Naive thymus-derived CD8-positive, alpha-beta T cell (primary cell): ENCODE measurements at regions not wholly inside any gene's neighbourhood (a gene's known extent, or its start where the extent isn't known, plus 50 kb on each side); places are given as distances from the start of the nearest gene placed in this dataset.

Experiments used
- ATAC-seq, 2 donors: fragments of 150-1000 bp; cut with Tn5 transposase in 1 of 2; sonication (Bioruptor Pico), chemical (Tn5 transposase) in 1 of 2; 1 replicate in 1 of 2; 2 replicates in 1 of 2; pipeline ENCODE4 v1.10.0; 2021; ENCODE audit warnings: mild to moderate bottlenecking in 2 of 2, moderate library complexity in 2 of 2
- POLR2A ChIA-PET: fragments of 350-600 bp; sonication (Branson Sonifier 250); formaldehyde crosslinking; loops from one replicate; lab custom pipeline; 2021; ENCODE audit warnings: antibody characterized with exemption; lab: Charles Lee
- DNase-seq, 10 donors: peaks; one replicate each; pipeline versions ENCODE4 v3.0.0 to v3.0.0-alpha.2; 2020 to 2022
- H3K27ac Mint-ChIP-seq, 10 donors: one replicate each; pipeline ENCODE4 v1.8.0; 2020 to 2022; ENCODE audit warnings: mild to moderate bottlenecking in 10 of 10, mixed read lengths in 10 of 10, moderate library complexity in 4 of 10, inconsistent platforms in 1 of 10
- H3K27me3 Mint-ChIP-seq, 5 donors: one replicate each; pipeline ENCODE4 v1.8.0; 2021 to 2022; ENCODE audit warnings: mixed read lengths in 5 of 5
- H3K36me3 Mint-ChIP-seq, 3 donors: one replicate each; pipeline ENCODE4 v1.8.0; 2020 to 2022; ENCODE audit warnings: mixed read lengths in 3 of 3, mild to moderate bottlenecking in 2 of 3, inconsistent platforms in 1 of 3
- H3K4me1 Mint-ChIP-seq, 4 donors: one replicate each; pipeline ENCODE4 v1.8.0; 2021 to 2022; ENCODE audit warnings: mixed read lengths in 4 of 4
- H3K4me3 Mint-ChIP-seq, 10 donors: one replicate each; pipeline ENCODE4 v1.8.0; 2020 to 2022; ENCODE audit warnings: mild to moderate bottlenecking in 10 of 10, mixed read lengths in 10 of 10, moderate library complexity in 6 of 10, inconsistent platforms in 1 of 10
- H3K9me3 Mint-ChIP-seq, 9 donors: one replicate each; pipeline ENCODE4 v1.8.0; 2020 to 2022; ENCODE audit warnings: mixed read lengths in 9 of 9, mild to moderate bottlenecking in 3 of 9, inconsistent platforms in 1 of 9, moderate library complexity in 1 of 9

- peaks cover 0 to 10% (median 0%) of the 10 kb centered on the region in 9 donors for H3K9me3 Mint-ChIP-seq
- no peak for ATAC-seq
- POLR2A ChIA-PET: no interaction called here
Observed at GRCh38 chr16:66007717-66008116, 358.8 kb upstream of the CDH5 start.

GRCh38 chr16:66006485-66006884, 360.0 kb upstream of the CDH5 start:
- POLR2A ChIA-PET: no interaction called here
- Mint-ChIP-seq H3K27me3 (peaks cover 0 to 7% (median under 1%) of the 10 kb centered on the region in 5 donors), H3K9me3 (peaks cover 0 to 10% (median 0%) of the 10 kb centered on the region in 9 donors), H3K27ac (no peak overlapping the region), H3K4me3 (no peak overlapping the region), H3K4me1 (no peaks in the 10 kb centered on the region), H3K36me3 (no peaks in the 10 kb centered on the region)
- DNase-seq (no peak), ATAC-seq (no peak)

More at GRCh38 chr16:66007717-66008116, 358.8 kb upstream of the CDH5 start:
- H3K4me3 Mint-ChIP-seq: no peak overlapping the region
- no peak overlapping the region for H3K27ac Mint-ChIP-seq
- H3K36me3 Mint-ChIP-seq: no peaks in the 10 kb centered on the region
- peaks cover 0 to 10% (median 3%) of the 10 kb centered on the region in 5 donors for H3K27me3 Mint-ChIP-seq
- DNase-seq: no peak
- H3K4me1 Mint-ChIP-seq: no peaks in the 10 kb centered on the region

- H3K9me3 Mint-ChIP-seq: peaks cover 0 to 10% (median 0%) of the 10 kb centered on the region in 9 donors
- DNase-seq (no peak), ATAC-seq (no peak)
- no peaks in the 10 kb centered on the region for H3K4me1 Mint-ChIP-seq
- no peak overlapping the region for H3K4me3 Mint-ChIP-seq
- POLR2A ChIA-PET: no interaction called here
- no peak overlapping the region for H3K27ac Mint-ChIP-seq
- H3K36me3 Mint-ChIP-seq: no peaks in the 10 kb centered on the region
- H3K27me3 Mint-ChIP-seq: peaks cover 4 to 12% (median 8%) of the 10 kb centered on the region in 5 donors
Observed at GRCh38 chr16:66004699-66005098, 361.8 kb upstream of the CDH5 start.

- DNase-seq (no peak), ATAC-seq (no peak)
- H3K4me3 Mint-ChIP-seq: no peak overlapping the region
- H3K36me3 Mint-ChIP-seq: peaks cover 0 to 4% (median 0%) of the 10 kb centered on the region in 3 donors
- H3K27me3 Mint-ChIP-seq: peaks cover 4 to 22% (median 14%) of the 10 kb centered on the region in 5 donors
- POLR2A ChIA-PET: no interaction called here
- H3K27ac Mint-ChIP-seq: no peak overlapping the region
- no peaks in the 10 kb centered on the region for H3K4me1 Mint-ChIP-seq
- H3K9me3 Mint-ChIP-seq: peaks cover 0 to 10% (median 0%) of the 10 kb centered on the region in 9 donors
Observed at GRCh38 chr16:66003201-66003600, 363.3 kb upstream of the CDH5 start.

- POLR2A ChIA-PET: no interaction called here
Observed at GRCh38 chr16:66002601-66003000, 363.9 kb upstream of the CDH5 start.

GRCh38 chr16:66001432-66001831, 365.1 kb upstream of the CDH5 start:
- Mint-ChIP-seq H3K27me3 (peaks cover 4 to 27% (median 14%) of the 10 kb centered on the region in 5 donors), H3K36me3 (peaks cover 0 to 4% (median 0%) of the 10 kb centered on the region in 3 donors), H3K9me3 (peaks cover 0 to 10% (median 0%) of the 10 kb centered on the region in 9 donors), H3K27ac (no peak overlapping the region), H3K4me1 (no peaks in the 10 kb centered on the region), H3K4me3 (no peak overlapping the region)
- ATAC-seq: no peak
- POLR2A ChIA-PET: no interaction called here
- DNase-seq: no peak

More at GRCh38 chr16:66002601-66003000, 363.9 kb upstream of the CDH5 start:
- Mint-ChIP-seq H3K4me3 (no peak overlapping the region), H3K9me3 (peaks cover 0 to 10% (median 0%) of the 10 kb centered on the region in 9 donors), H3K36me3 (peaks cover 0 to 4% (median 0%) of the 10 kb centered on the region in 3 donors), H3K27me3 (peaks cover 4 to 26% (median 14%) of the 10 kb centered on the region in 5 donors), H3K27ac (no peak overlapping the region), H3K4me1 (no peaks in the 10 kb centered on the region)
- DNase-seq: no peak
- no peak for ATAC-seq

GRCh38 chr16:65998443-65998842, 368.0 kb upstream of the CDH5 start:
- H3K9me3 Mint-ChIP-seq: peaks cover 0 to 6% (median 0%) of the 10 kb centered on the region in 9 donors
- no peak overlapping the region for H3K4me3 Mint-ChIP-seq
- peaks cover 0 to 4% (median 0%) of the 10 kb centered on the region in 3 donors for H3K36me3 Mint-ChIP-seq
- ATAC-seq (no peak), DNase-seq (no peak)
- POLR2A ChIA-PET: no interaction called here
- no peaks in the 10 kb centered on the region for H3K4me1 Mint-ChIP-seq
- H3K27me3 Mint-ChIP-seq: peaks cover 4 to 27% (median 16%) of the 10 kb centered on the region in 5 donors
- H3K27ac Mint-ChIP-seq: no peak overlapping the region

- H3K9me3 Mint-ChIP-seq: peaks cover 0 to 6% (median 0%) of the 10 kb centered on the region in 9 donors
- POLR2A ChIA-PET: no interaction called here
- H3K4me1 Mint-ChIP-seq: no peaks in the 10 kb centered on the region
- H3K36me3 Mint-ChIP-seq: peaks cover 0 to 4% (median 0%) of the 10 kb centered on the region in 3 donors
- no peak overlapping the region for H3K4me3 Mint-ChIP-seq
- DNase-seq (no peak), ATAC-seq (no peak)
- no peak overlapping the region for H3K27ac Mint-ChIP-seq
- peaks cover 0 to 16% (median 8%) of the 10 kb centered on the region in 5 donors for H3K27me3 Mint-ChIP-seq
Observed at GRCh38 chr16:65994291-65994690, 372.2 kb upstream of the CDH5 start.

- H3K36me3 Mint-ChIP-seq: no peaks in the 10 kb centered on the region
- peaks cover 0 to 6% (median 0%) of the 10 kb centered on the region in 9 donors for H3K9me3 Mint-ChIP-seq
- H3K4me3 Mint-ChIP-seq: no peak overlapping the region
- no peak overlapping the region for H3K27ac Mint-ChIP-seq
- DNase-seq (no peak), ATAC-seq (no peak)
- POLR2A ChIA-PET: no interaction called here
- peaks cover 0 to 7% (median 3%) of the 10 kb centered on the region in 5 donors for H3K27me3 Mint-ChIP-seq
- no peaks in the 10 kb centered on the region for H3K4me1 Mint-ChIP-seq
Observed at GRCh38 chr16:65991149-65991701, 375.3 kb upstream of the CDH5 start.

GRCh38 chr16:65989861-65990604, 376.5 kb upstream of the CDH5 start:
- POLR2A ChIA-PET: no interaction called here
- ATAC-seq: no peak
- H3K4me1 Mint-ChIP-seq: no peaks in the 10 kb centered on the region
- peaks cover 0 to 6% (median 0%) of the 10 kb centered on the region in 9 donors for H3K9me3 Mint-ChIP-seq
- DNase-seq: no peak
- H3K4me3 Mint-ChIP-seq: no peak overlapping the region
- peaks cover 0 to 7% (median 5%) of the 10 kb centered on the region in 5 donors for H3K27me3 Mint-ChIP-seq
- H3K27ac Mint-ChIP-seq: no peak overlapping the region
- no peaks in the 10 kb centered on the region for H3K36me3 Mint-ChIP-seq

GRCh38 chr16:65988024-65988595, 378.4 kb upstream of the CDH5 start:
- no peak for DNase-seq
- ATAC-seq: no peak
- Mint-ChIP-seq H3K9me3 (peaks cover 0 to 7% (median 0%) of the 10 kb centered on the region in 9 donors), H3K4me3 (no peak overlapping the region), H3K27me3 (peaks cover 0 to 12% (median 2%) of the 10 kb centered on the region in 5 donors), H3K4me1 (no peaks in the 10 kb centered on the region), H3K36me3 (no peaks in the 10 kb centered on the region), H3K27ac (no peak overlapping the region)
- POLR2A ChIA-PET: no interaction called here

GRCh38 chr16:65984296-65984695, 382.2 kb upstream of the CDH5 start:
- POLR2A ChIA-PET: no interaction called here
- Mint-ChIP-seq H3K36me3 (no peaks in the 10 kb centered on the region), H3K4me1 (no peaks in the 10 kb centered on the region), H3K27me3 (peaks cover 0 to 15% (median 7%) of the 10 kb centered on the region in 5 donors), H3K27ac (no peak overlapping the region), H3K4me3 (no peak overlapping the region), H3K9me3 (peaks cover 0 to 5% (median 0%) of the 10 kb centered on the region in 9 donors)
- DNase-seq (no peak), ATAC-seq (no peak)

- Mint-ChIP-seq H3K4me3 (no peak overlapping the region), H3K9me3 (peaks cover 0 to 2% (median 0%) of the 10 kb centered on the region in 9 donors), H3K27me3 (peaks cover 0 to 14% (median 8%) of the 10 kb centered on the region in 5 donors), H3K36me3 (no peaks in the 10 kb centered on the region), H3K27ac (no peak overlapping the region), H3K4me1 (no peaks in the 10 kb centered on the region)
- no peak for DNase-seq
- POLR2A ChIA-PET: no interaction called here
- no peak for ATAC-seq
Observed at GRCh38 chr16:65981057-65981456, 385.4 kb upstream of the CDH5 start.
